SK-N-MC (cell line): ENCODE measurements at regions not wholly inside any gene's neighbourhood (a gene's known extent, or its start where the extent isn't known, plus 50 kb on each side); places are given as distances from the start of the nearest gene placed in this dataset.

ENCODE experiments used
- DNase-seq: peaks from one replicate; pipeline ENCODE4 v3.0.0-alpha.2; 2011; ENCODE audit warnings: low read depth, low spot score
- H3K27ac ChIP-seq: fragments of 200-600 bp; sonication (generic); 2 replicates; pipeline ENCODE4 v1.5.1; 2016; ENCODE audit warnings: mixed run types
- H3K36me3 ChIP-seq: fragments of 200-600 bp; sonication (generic); 2 replicates; pipeline ENCODE4 v1.6.1; 2017; ENCODE audit warnings: antibody characterized with exemption, low read length, mixed read lengths; ENCODE audit not compliant: insufficient read depth
- H3K4me3 ChIP-seq: fragments of 200-600 bp; sonication (generic); 2 replicates; pipeline ENCODE4 v1.5.1; 2016
- H3K9ac ChIP-seq: fragments of 200-600 bp; sonication (generic); 2 replicates; pipeline ENCODE4 v1.8.0; 2017; ENCODE audit warnings: mixed run types, mixed read lengths; ENCODE audit not compliant: insufficient read length
- H3K9me3 ChIP-seq: fragments of 200-600 bp; sonication (generic); 2 replicates; pipeline ENCODE4 v1.6.1; 2017; ENCODE audit warnings: low read depth, mild to moderate bottlenecking, antibody characterized with exemption, low read length, moderate library complexity, mixed read lengths
- EZH2 ChIP-seq: fragments of 200-600 bp; sonication (generic); IDR thresholded peaks from one replicate; pipeline ENCODE4 v1.6.1; 2017; ENCODE audit warnings: antibody characterized with exemption
- FOXP2 ChIP-seq: optimal IDR thresholded peaks from 2 replicates; pipeline ENCODE3; 2011; ENCODE audit warnings: mild to moderate bottlenecking, moderate library complexity; ENCODE audit not compliant: insufficient read depth; ENCODE audit errors: extremely low read length, control extremely low read depth
- POLR2AphosphoS5 ChIP-seq: IDR thresholded peaks from 2 replicates; pipeline ENCODE4 v1.6.1; 2012; ENCODE audit warnings: mild to moderate bottlenecking, low read depth, low read length, borderline replicate concordance

- no peak overlapping the region for H3K9ac ChIP-seq
- H3K4me3 ChIP-seq = no peak overlapping the region
- no peak for DNase-seq
- H3K27ac ChIP-seq = no peak overlapping the region
- no peaks in the 10 kb centered on the region for H3K36me3 ChIP-seq
- H3K9me3 ChIP-seq = no peaks in the 10 kb centered on the region
- TF ChIP-seq FOXP2 (no peak), EZH2 (no peak), POLR2AphosphoS5 (no peak)
Measured at GRCh38 chr12:78324234-78324633, 493.5 kb downstream of the NAV3 start.

- no peak overlapping the region for H3K4me3 ChIP-seq
- H3K36me3 ChIP-seq = no peaks in the 10 kb centered on the region
- no peak overlapping the region for H3K9ac ChIP-seq
- no peaks in the 10 kb centered on the region for H3K9me3 ChIP-seq
- no peak for DNase-seq
- H3K27ac ChIP-seq = no peak overlapping the region
- TF ChIP-seq FOXP2 (no peak), EZH2 (no peak), POLR2AphosphoS5 (no peak)
Measured at GRCh38 chr12:78328524-78328923, 497.8 kb downstream of the NAV3 start.

GRCh38 chr12:78330131-78330530, 499.4 kb downstream of the NAV3 start:
- Histone ChIP-seq H3K27ac (no peak overlapping the region), H3K4me3 (no peak overlapping the region), H3K9ac (no peak overlapping the region), H3K9me3 (no peaks in the 10 kb centered on the region), H3K36me3 (no peaks in the 10 kb centered on the region)
- TF ChIP-seq EZH2 (no peak), POLR2AphosphoS5 (no peak), FOXP2 (no peak)
- no peak for DNase-seq

- no peak overlapping the region for H3K27ac ChIP-seq
- H3K9ac ChIP-seq = no peak overlapping the region
- no peaks in the 10 kb centered on the region for H3K36me3 ChIP-seq
- no peaks in the 10 kb centered on the region for H3K9me3 ChIP-seq
- TF ChIP-seq POLR2AphosphoS5 (no peak), FOXP2 (no peak), EZH2 (no peak)
- DNase-seq = no peak
- H3K4me3 ChIP-seq = no peak overlapping the region
Measured at GRCh38 chr12:78331181-78331580, 500.5 kb downstream of the NAV3 start.

- Histone ChIP-seq H3K4me3 (no peak overlapping the region), H3K36me3 (no peaks in the 10 kb centered on the region), H3K27ac (no peak overlapping the region), H3K9me3 (no peaks in the 10 kb centered on the region), H3K9ac (no peak overlapping the region)
- no peak for DNase-seq
- TF ChIP-seq POLR2AphosphoS5 (no peak), EZH2 (no peak), FOXP2 (no peak)
Measured at GRCh38 chr12:78331753-78332152, 501.1 kb downstream of the NAV3 start.

GRCh38 chr12:78338054-78338785, 507.5 kb downstream of the NAV3 start:
- H3K36me3 ChIP-seq = no peaks in the 10 kb centered on the region
- TF ChIP-seq FOXP2 = no peak
- no peak for TF ChIP-seq POLR2AphosphoS5
- no peak for TF ChIP-seq EZH2
- no peak for DNase-seq
- no peak overlapping the region for H3K9ac ChIP-seq
- no peak overlapping the region for H3K27ac ChIP-seq
- H3K9me3 ChIP-seq = no peaks in the 10 kb centered on the region
- no peak overlapping the region for H3K4me3 ChIP-seq

- Histone ChIP-seq H3K9ac (no peak overlapping the region), H3K4me3 (no peak overlapping the region), H3K36me3 (no peaks in the 10 kb centered on the region), H3K27ac (no peak overlapping the region), H3K9me3 (no peaks in the 10 kb centered on the region; the same call in 1 of the 2 replicates)
- TF ChIP-seq EZH2 (no peak), FOXP2 (no peak), POLR2AphosphoS5 (no peak)
- DNase-seq = no peak
Measured at GRCh38 chr12:78340406-78340805, 509.7 kb downstream of the NAV3 start.

GRCh38 chr12:78343657-78344056, 513.0 kb downstream of the NAV3 start:
- no peak for DNase-seq
- no peak for TF ChIP-seq EZH2
- no peak for TF ChIP-seq FOXP2
- no peak for TF ChIP-seq POLR2AphosphoS5
- H3K36me3 ChIP-seq = no peaks in the 10 kb centered on the region
- H3K27ac ChIP-seq = no peak overlapping the region
- H3K4me3 ChIP-seq = no peak overlapping the region
- H3K9ac ChIP-seq = no peak overlapping the region
- no peaks in the 10 kb centered on the region; the same call in 1 of the 2 replicates for H3K9me3 ChIP-seq

- Histone ChIP-seq H3K36me3 (no peaks in the 10 kb centered on the region), H3K9me3 (no peaks in the 10 kb centered on the region), H3K9ac (no peak overlapping the region), H3K27ac (no peak overlapping the region), H3K4me3 (no peak overlapping the region)
- TF ChIP-seq EZH2 = no peak
- TF ChIP-seq FOXP2 = no peak
- TF ChIP-seq POLR2AphosphoS5 = no peak
- DNase-seq = no peak
Measured at GRCh38 chr12:78359520-78359919, 505.1 kb upstream of the SYT1 start.
